BJ (cell line): ENCODE measurements at regions not wholly inside any gene's neighbourhood (a gene's known extent, or its start where the extent isn't known, plus 50 kb on each side); places are given as distances from the start of the nearest gene placed in this dataset.

Experiments
- CTCF ChIA-PET: fragments of 350-600 bp; formaldehyde crosslinking; extraction: SDS; loops from one replicate; lab custom pipeline; 2021; ENCODE audit warnings: antibody characterized with exemption, inconsistent platforms; lab: Yijun Ruan, JAX
- POLR2A ChIA-PET: fragments of 300-600 bp; sonication (Branson Sonifier 250); formaldehyde crosslinking; extraction: SDS; loops from one replicate; lab custom pipeline; 2021; ENCODE audit warnings: antibody characterized with exemption; lab: Charles Lee
- DNase-seq: peaks from one replicate; pipeline ENCODE4 v3.0.0-alpha.2; 2011; ENCODE audit warnings: low read depth
- H3K27me3 ChIP-seq: 2 replicates; pipeline ENCODE4 v1.6.0; 2011; ENCODE audit warnings: low read length; ENCODE audit not compliant: control insufficient read depth, insufficient read depth
- H3K36me3 ChIP-seq: 2 replicates; pipeline ENCODE4 v1.5.1; 2011; ENCODE audit warnings: low read length; ENCODE audit not compliant: control insufficient read depth, insufficient read depth
- H3K4me3 ChIP-seq: 2 replicates; pipeline ENCODE4 v1.5.1; 2011; ENCODE audit warnings: low read depth, mild to moderate bottlenecking, control low read depth, low read length
- CTCF ChIP-seq: IDR thresholded peaks from 2 replicates; pipeline ENCODE4 v1.5.1; 2011; ENCODE audit warnings: low read depth, mild to moderate bottlenecking, control low read depth, inconsistent platforms, low read length, moderate library complexity; ENCODE audit not compliant: insufficient read depth

GRCh38 chr13:80571346-80572307 is 230.7 kb upstream of the SPRY2 start:
- H3K4me3 ChIP-seq, result no peak overlapping the region
- POLR2A ChIA-PET, result no interaction called here
- no peak for DNase-seq
- CTCF ChIA-PET, result no interaction called here
- no peaks in the 10 kb centered on the region for H3K36me3 ChIP-seq
- no peaks in the 10 kb centered on the region for H3K27me3 ChIP-seq
- TF ChIP-seq CTCF, result no peak

DNA sequence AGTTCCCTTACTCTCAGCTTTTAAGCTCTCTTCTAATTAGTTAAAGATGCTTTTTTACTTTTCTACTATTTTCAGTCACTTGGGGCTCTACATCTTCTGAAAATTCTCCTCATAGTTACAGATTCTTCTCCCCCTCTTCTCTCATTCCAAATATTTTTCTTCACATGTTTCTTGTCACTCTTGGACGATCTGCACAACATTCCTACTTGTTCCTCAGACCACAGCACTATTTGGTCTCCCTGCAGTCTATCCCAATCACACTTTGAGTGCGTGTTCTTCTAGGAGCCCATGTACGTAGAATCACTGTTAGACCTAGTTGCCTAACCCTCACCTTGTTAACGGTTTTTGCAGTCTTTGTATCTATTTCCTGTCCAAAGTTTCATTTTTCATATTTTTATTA is 222.5 kb upstream of the SPRY2 start:
- POLR2A ChIA-PET, result no interaction called here
- CTCF ChIA-PET, result no interaction called here
- H3K27me3 ChIP-seq, result no peaks in the 10 kb centered on the region
- H3K4me3 ChIP-seq, result no peak overlapping the region
- no peak for DNase-seq
- TF ChIP-seq CTCF, result no peak
- no peaks in the 10 kb centered on the region for H3K36me3 ChIP-seq

DNA sequence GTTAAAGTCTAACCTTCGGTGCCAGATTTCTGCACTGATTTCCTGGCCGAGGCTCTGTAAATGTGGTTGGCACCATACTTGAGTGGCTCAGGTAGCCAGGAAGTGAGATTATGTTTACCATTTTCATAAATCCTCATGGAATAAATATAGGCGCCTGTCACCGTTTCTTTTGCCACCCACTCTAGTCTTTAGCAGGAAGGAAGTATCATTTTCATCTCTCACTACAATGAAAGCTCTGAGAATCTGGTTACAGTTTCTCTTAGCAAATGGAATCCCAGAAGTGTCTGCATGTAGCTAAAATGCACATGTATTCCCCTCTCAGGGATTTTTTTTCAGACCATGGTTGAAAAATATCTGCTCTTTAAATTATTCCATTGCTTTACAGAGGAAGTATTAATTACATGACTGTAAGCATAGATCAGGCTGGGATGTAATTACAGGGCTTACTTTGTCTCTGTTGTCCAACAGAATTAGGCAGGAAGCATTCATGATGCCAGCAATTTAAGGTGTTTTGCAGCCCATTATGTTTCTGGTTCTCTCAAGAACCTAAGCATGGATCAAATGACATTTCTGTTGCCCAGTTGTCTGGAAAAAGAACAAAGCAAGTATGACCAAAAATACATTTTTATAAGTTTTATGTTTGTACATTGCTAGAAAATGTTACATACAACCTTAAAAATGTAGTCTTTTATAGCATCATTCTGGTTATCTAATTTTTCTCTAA is 221.7 kb upstream of the SPRY2 start:
- ChIA-PET POLR2A (no interaction called here), CTCF (no interaction called here)
- TF ChIP-seq CTCF, result no peak
- Histone ChIP-seq H3K27me3 (no peaks in the 10 kb centered on the region), H3K36me3 (no peaks in the 10 kb centered on the region), H3K4me3 (no peak overlapping the region)
- no peak for DNase-seq

DNA sequence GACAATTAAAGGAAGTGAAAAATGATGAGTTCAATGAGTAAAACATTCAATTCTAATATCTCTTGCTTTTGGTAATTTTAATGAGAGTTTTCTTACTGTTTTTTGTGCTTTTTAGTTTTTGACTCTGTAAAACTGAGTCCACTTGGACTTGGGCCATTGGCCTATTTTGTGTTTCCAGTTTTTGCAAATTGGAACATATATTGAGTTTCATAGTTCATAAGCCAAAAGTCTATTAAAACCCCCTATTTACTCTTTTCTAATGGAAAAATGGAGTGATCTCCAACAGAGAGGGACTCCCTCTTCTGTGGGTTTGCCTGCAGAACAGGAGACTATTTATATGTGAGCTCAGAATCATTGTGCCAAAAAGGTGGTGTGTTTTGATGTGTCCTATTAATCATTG is 219.7 kb upstream of the SPRY2 start:
- no peak for TF ChIP-seq CTCF
- DNase-seq, result no peak
- Histone ChIP-seq H3K27me3 (no peaks in the 10 kb centered on the region), H3K4me3 (no peak overlapping the region), H3K36me3 (no peaks in the 10 kb centered on the region)
- ChIA-PET POLR2A (no interaction called here), CTCF (no interaction called here)

DNA sequence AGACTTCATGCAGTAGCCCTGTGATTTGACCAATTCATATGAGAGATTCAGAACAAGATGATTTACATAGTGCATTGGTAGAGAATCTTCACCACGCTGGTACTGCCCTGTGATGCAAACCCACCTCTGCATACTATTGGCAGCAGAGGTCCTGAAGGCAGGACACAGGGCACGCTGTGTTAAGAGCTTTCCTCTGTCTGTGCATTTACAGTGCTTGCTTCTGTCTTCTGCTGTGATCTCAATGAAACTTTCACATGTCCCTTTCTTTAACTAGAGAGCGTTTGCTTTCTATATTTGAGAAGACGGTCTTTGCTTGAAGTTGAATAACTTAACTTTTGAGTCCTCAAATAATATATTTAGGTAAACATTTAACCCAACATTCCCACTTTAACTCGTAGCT is 219.0 kb upstream of the SPRY2 start:
- no peak for DNase-seq
- ChIA-PET CTCF (no interaction called here), POLR2A (no interaction called here)
- no peak overlapping the region for H3K4me3 ChIP-seq
- H3K36me3 ChIP-seq, result no peaks in the 10 kb centered on the region
- H3K27me3 ChIP-seq, result no peaks in the 10 kb centered on the region
- TF ChIP-seq CTCF, result no peak
